Fibroblast of the aortic adventitia (primary cell): ENCODE measurements at regions not wholly inside any gene's neighbourhood (a gene's known extent, or its start where the extent isn't known, plus 50 kb on each side); places are given as distances from the start of the nearest gene placed in this dataset.

ENCODE experiments used
- DNase-seq: peaks from one replicate; pipeline ENCODE4 v3.0.0-alpha.2; 2010; ENCODE audit warnings: low read depth
- H3K4me3 ChIP-seq: 2 replicates; pipeline ENCODE4 v1.5.1; 2011; ENCODE audit warnings: low read depth, mild to moderate bottlenecking, control low read depth, low read length, moderate library complexity
- TF ChIP-seq, protein P1 (sequence below): IDR thresholded peaks from 2 replicates; pipeline ENCODE4 v1.5.1; 2011; ENCODE audit warnings: mild to moderate bottlenecking, low read length, control low read depth, inconsistent platforms; ENCODE audit not compliant: insufficient read depth

DNA sequence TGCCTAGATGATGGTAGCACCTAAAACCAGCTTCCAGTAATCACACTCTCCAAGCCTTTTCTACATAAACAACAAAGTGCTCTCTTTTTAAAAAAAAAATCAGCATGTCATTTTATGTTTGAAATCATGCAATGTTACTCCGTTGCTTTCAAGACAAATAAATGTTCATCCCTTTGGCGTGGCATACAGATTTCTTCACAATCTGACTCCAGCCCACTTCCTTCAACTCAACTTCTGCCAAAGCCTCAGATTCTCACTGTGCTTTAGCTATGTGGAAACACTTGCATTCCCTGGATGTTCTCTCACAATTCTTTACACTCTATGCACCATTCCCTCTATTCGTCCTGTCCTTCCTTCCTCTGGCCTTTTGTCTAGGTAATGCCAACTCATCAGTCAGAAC, 206.3 kb upstream of the BLID start:
- H3K4me3 ChIP-seq = peak overlapping the region; percentile 60
- TF ChIP-seq, protein P1, sequence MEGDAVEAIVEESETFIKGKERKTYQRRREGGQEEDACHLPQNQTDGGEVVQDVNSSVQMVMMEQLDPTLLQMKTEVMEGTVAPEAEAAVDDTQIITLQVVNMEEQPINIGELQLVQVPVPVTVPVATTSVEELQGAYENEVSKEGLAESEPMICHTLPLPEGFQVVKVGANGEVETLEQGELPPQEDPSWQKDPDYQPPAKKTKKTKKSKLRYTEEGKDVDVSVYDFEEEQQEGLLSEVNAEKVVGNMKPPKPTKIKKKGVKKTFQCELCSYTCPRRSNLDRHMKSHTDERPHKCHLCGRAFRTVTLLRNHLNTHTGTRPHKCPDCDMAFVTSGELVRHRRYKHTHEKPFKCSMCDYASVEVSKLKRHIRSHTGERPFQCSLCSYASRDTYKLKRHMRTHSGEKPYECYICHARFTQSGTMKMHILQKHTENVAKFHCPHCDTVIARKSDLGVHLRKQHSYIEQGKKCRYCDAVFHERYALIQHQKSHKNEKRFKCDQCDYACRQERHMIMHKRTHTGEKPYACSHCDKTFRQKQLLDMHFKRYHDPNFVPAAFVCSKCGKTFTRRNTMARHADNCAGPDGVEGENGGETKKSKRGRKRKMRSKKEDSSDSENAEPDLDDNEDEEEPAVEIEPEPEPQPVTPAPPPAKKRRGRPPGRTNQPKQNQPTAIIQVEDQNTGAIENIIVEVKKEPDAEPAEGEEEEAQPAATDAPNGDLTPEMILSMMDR = no peak
- DNase-seq = peak; percentile 93

DNA sequence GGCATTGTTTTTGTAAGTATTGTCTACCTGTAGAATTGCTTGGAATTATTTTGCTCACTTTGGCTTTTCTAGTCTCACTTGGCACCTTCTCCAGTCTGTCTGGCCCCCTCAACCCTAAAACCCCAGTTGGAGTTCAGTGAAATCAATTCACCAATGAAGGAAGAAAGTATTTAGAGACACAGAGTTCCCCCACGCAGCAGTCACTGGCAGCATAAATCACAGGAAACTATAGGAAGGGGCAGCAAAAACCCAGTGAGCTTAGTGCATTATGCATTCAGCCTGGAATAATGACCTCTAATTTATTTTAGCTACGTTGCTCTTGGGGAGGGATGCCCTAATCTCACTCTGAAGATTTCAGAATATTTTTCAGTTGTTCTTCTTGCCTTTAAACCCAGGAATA, 204.7 kb upstream of the BLID start:
- no peak for DNase-seq
- H3K4me3 ChIP-seq = peak overlapping the region; percentile 60
- TF ChIP-seq, protein P1 = no peak

DNA sequence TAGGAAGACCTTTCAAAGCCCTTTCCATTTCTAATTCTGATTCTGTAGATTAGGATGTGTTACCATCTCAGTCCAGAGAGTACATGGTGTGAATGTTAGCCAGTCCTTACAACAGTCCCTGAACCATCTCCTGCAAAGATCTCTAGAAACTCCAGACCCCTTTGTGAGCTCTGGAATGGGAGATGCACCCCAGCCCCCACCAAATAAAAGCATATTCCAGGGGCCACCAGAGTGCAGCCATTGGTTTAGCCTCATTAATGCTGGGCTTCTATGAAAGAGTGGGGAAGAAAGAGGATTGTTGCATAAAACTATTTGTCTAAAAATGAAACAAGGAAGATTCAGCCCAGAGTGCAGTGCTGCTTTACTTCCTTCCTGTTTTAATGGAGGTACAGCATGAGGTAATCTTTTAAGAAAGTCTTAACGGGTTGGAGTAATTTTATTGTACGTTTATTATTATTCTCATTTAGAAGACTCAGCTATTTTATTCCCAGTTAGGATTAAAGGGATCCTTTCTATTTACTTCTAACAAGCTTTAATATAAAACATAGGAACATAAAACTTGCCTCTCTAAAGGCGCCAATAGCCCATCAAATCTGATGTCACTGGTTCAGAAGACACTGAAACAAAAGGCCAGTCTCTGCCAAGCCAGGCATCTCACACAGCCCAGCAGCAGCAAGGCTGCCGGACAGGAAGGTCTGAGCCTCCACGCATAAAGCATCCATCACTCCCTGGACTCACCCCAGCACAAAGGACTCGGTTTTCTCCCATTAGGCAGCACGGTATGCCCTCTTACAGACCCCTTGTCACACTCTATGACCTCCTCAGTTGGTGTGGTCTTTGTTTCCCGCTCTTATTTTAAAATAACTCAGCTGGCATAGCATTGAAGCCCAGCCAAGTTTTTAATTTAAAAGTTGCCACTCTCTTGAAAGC, 203.9 kb upstream of the BLID start:
- peak; percentile 35 for DNase-seq
- peak overlapping the region; percentile 60 for H3K4me3 ChIP-seq
- TF ChIP-seq, protein P1 = no peak

GRCh38 chr11:122319085-122319484, 203.1 kb upstream of the BLID start:
- no peak overlapping the region for H3K4me3 ChIP-seq
- TF ChIP-seq, protein P1 = no peak
- peak; percentile 56 for DNase-seq

GRCh38 chr11:122317305-122317704, 201.3 kb upstream of the BLID start:
- TF ChIP-seq, protein P1 = no peak
- peak; percentile 87 for DNase-seq
- H3K4me3 ChIP-seq = no peak overlapping the region

DNA sequence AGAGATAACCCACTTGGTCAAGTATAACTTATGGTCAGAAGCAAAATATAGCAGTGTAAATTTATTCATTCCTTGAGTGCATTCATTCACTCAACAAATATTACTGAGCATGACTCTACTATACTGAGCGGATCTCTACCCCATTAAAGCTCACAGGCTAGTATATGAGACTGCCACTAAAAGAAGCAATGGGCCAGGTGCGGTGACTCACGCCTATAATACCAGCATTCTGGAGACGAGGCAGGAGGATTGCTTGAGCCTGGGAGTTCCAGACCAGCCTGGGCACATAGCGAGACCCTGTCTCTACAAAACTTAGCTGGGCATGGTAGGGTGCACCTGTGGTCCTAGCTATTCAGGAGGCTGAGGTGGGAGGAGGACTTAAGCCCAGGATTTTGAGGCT, 197.6 kb upstream of the BLID start:
- H3K4me3 ChIP-seq = no peak overlapping the region
- no peak for DNase-seq
- TF ChIP-seq, protein P1 = no peak

DNA sequence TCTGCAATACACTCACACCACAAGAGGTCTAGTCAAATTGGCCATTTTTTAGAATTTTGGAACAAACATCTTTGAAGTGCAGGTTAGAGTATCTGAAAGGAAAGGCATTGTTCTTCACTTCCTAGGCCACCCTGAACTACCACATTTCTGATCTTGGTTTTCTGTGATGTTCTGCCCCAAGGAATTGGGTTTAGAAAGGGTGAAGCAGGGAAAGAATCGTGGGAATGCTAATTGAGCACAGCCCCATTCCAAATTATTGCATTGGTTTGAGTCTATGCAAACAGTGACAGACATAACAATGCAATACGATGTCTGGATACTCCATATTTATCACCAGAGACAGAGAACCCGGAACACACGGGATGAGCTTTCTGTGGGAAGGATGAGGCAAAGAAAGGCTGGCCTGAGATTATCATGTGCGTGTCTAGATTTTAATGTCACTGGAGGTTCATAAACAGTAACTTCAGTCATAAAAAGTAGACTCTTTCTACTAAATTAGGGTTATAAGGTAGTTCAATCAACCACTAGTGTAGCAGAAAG, 195.3 kb upstream of the BLID start:
- H3K4me3 ChIP-seq = no peak overlapping the region
- DNase-seq = no peak
- TF ChIP-seq, protein P1 = no peak
